Peyer's patch (tissue), 4 donors: ENCODE measurements at regions not wholly inside any gene's neighbourhood (a gene's known extent, or its start where the extent isn't known, plus 50 kb on each side); places are given as distances from the start of the nearest gene placed in this dataset.

Experiments
- DNase-seq, 3 donors: peaks; one replicate each; pipeline ENCODE4 v3.0.0-alpha.2; 2017 to 2019
- H3K27ac ChIP-seq, 4 donors: fragments of 200-600 bp; sonication (generic); one replicate each; pipeline ENCODE4 v1.5.1; 2016 to 2019
- H3K27me3 ChIP-seq, 2 donors: fragments of 200-600 bp; sonication (generic); one replicate each; pipeline ENCODE4 v1.5.1; 2019
- H3K36me3 ChIP-seq, 3 donors: fragments of 200-600 bp; sonication (generic); one replicate each; pipeline ENCODE4 v1.5.1; 2016 to 2019
- H3K4me1 ChIP-seq, 4 donors: fragments of 200-600 bp; sonication (generic); one replicate each; pipeline ENCODE4 v1.5.1; 2016 to 2019
- H3K4me3 ChIP-seq, 4 donors: fragments of 200-600 bp; sonication (generic); 1 replicate in 3 of 4; 2 replicates in 1 of 4; pipeline ENCODE4 v1.5.1; 2016 to 2019; ENCODE audit warnings: mild to moderate bottlenecking in 1 of 4
- H3K9me3 ChIP-seq, 4 donors: fragments of 200-600 bp; sonication (generic); one replicate each; pipeline ENCODE4 v1.5.1; 2016 to 2019; ENCODE audit warnings: mild to moderate bottlenecking in 1 of 4
- POLR2A ChIP-seq, 2 donors: fragments of 450-650 bp; IDR thresholded peaks; one replicate each; pipeline ENCODE4 v1.5.1; 2017; ENCODE audit warnings: antibody characterized with exemption in 2 of 2, mild to moderate bottlenecking in 2 of 2, moderate library complexity in 2 of 2
- TF ChIP-seq, protein P1 (sequence below), 6 experiments: fragments of 450-650 bp in 4 of 6; fragments of 200-600 bp in 2 of 6; sonication (generic) in 1 of 6; IDR thresholded peaks; one replicate each; pipeline ENCODE4 v1.5.1; 2017 to 2019; ENCODE audit warnings: antibody characterized with exemption in 6 of 6, mild to moderate bottlenecking in 3 of 6, moderate library complexity in 1 of 6

DNA sequence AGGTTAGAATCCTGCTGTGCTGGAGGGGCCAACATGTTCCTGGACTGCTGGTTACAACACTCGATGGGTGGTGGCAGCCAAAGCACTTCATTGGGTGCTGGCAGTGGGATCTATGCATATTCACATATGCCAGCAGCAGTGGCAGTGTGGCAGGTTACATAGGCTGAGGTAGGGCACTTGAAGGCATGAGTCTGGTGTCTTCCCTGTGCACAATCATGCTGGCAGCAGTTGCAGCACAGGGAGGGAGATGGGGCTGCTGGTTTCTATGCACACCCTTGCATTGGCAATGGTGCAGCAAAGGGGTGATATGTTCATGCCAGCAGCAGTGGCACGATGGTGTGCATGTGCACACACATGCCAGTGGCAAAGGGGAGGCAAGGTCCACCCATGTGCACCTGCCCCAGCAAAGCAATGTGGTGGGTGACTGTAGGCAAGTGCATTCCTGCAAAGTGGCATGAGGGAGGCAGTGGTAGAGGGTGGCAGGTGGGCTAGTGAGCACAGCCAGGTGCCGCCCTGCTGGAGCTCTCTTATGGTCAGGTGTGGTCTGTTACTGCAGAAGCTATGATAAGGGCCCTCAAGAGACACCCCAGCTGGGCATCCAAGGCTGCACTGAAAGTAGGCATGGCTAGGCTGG, 356.2 kb upstream of the STEAP1 start:
- H3K4me1 ChIP-seq: no peaks in the 10 kb centered on the region
- H3K27ac ChIP-seq: no peak overlapping the region
- H3K9me3 ChIP-seq: no peaks in the 10 kb centered on the region
- H3K27me3 ChIP-seq: no peaks in the 10 kb centered on the region
- DNase-seq: no peak
- TF ChIP-seq, protein P1, sequence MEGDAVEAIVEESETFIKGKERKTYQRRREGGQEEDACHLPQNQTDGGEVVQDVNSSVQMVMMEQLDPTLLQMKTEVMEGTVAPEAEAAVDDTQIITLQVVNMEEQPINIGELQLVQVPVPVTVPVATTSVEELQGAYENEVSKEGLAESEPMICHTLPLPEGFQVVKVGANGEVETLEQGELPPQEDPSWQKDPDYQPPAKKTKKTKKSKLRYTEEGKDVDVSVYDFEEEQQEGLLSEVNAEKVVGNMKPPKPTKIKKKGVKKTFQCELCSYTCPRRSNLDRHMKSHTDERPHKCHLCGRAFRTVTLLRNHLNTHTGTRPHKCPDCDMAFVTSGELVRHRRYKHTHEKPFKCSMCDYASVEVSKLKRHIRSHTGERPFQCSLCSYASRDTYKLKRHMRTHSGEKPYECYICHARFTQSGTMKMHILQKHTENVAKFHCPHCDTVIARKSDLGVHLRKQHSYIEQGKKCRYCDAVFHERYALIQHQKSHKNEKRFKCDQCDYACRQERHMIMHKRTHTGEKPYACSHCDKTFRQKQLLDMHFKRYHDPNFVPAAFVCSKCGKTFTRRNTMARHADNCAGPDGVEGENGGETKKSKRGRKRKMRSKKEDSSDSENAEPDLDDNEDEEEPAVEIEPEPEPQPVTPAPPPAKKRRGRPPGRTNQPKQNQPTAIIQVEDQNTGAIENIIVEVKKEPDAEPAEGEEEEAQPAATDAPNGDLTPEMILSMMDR (IDR thresholded peaks at IDR 0.05): no peak
- no peak for TF ChIP-seq POLR2A (IDR thresholded peaks at IDR 0.05)
- H3K36me3 ChIP-seq: no peaks in the 10 kb centered on the region
- no peak overlapping the region for H3K4me3 ChIP-seq

DNA sequence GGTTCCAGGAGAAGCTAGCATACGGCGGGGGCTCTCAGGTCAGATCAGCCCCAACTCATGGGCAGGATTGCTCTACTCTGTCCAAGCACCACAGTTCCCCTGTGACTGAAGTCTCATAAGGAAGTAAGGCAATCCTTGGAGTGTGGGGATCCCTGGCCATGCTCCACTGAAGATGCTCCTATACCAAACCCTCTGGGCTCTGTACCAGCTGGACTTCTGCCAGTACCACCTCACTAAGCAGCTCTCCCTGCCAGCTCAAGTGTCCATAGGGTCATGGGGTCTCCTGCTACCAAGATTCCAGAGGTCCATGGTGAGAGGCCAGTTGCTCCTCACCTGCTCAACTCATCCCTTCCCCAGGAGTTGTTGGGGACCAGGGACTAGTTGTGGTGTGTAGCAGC, 355.7 kb upstream of the STEAP1 start:
- H3K4me3 ChIP-seq: no peak overlapping the region
- no peak overlapping the region for H3K27ac ChIP-seq
- H3K27me3 ChIP-seq: no peaks in the 10 kb centered on the region
- no peak for DNase-seq
- H3K4me1 ChIP-seq: no peaks in the 10 kb centered on the region
- TF ChIP-seq, protein P1 (IDR thresholded peaks at IDR 0.05): no peak
- TF ChIP-seq POLR2A (IDR thresholded peaks at IDR 0.05): no peak
- no peaks in the 10 kb centered on the region for H3K9me3 ChIP-seq
- no peaks in the 10 kb centered on the region for H3K36me3 ChIP-seq

DNA sequence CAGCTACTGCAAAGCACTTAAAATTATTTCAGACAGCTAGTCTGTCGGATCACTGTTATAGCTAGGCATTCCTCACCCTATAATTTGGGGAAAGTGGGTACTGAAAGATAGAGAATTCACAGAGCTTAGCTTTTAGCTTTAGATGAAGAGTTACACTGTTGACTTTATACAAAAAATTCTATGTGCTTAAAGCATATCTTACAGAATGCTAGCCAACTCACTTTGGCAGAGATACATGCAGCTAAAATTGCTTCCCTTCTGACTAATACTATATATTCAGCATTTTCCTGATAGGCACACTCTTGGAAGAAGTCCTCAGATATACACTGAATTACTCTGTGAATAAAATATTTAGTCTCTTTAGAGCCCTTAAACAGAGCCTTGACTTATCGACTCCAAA, 353.5 kb upstream of the STEAP1 start:
- no peaks in the 10 kb centered on the region for H3K4me1 ChIP-seq
- H3K4me3 ChIP-seq: no peak overlapping the region
- H3K27me3 ChIP-seq: no peaks in the 10 kb centered on the region
- no peaks in the 10 kb centered on the region for H3K9me3 ChIP-seq
- H3K27ac ChIP-seq: no peak overlapping the region
- H3K36me3 ChIP-seq: no peaks in the 10 kb centered on the region
- no peak for DNase-seq
- TF ChIP-seq, protein P1 (IDR thresholded peaks at IDR 0.05): no peak
- TF ChIP-seq POLR2A (IDR thresholded peaks at IDR 0.05): no peak

DNA sequence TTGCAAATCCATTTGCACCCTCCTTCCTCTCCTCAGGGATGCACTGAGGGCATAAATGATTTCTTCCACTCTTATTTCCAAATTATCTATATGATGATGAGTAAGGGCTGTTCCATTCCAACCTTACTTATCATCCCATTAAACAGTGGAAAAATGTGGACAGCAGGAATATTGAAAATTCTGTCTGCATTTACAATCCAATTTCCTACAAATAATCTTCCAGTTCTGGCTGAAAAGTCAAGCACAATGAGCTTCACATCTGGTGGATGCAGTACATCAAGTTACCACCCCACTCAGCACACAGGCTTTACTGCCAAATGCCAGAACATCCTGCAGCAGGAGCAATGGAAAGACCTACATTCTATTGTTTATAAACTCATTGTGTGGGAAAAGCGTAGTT, 345.0 kb upstream of the STEAP1 start:
- no peak overlapping the region for H3K4me3 ChIP-seq
- H3K27ac ChIP-seq: no peak overlapping the region
- H3K27me3 ChIP-seq: no peaks in the 10 kb centered on the region
- H3K4me1 ChIP-seq: no peaks in the 10 kb centered on the region
- no peaks in the 10 kb centered on the region for H3K9me3 ChIP-seq
- DNase-seq: no peak
- TF ChIP-seq, protein P1 (IDR thresholded peaks at IDR 0.05): no peak
- TF ChIP-seq POLR2A (IDR thresholded peaks at IDR 0.05): no peak
- no peaks in the 10 kb centered on the region for H3K36me3 ChIP-seq

DNA sequence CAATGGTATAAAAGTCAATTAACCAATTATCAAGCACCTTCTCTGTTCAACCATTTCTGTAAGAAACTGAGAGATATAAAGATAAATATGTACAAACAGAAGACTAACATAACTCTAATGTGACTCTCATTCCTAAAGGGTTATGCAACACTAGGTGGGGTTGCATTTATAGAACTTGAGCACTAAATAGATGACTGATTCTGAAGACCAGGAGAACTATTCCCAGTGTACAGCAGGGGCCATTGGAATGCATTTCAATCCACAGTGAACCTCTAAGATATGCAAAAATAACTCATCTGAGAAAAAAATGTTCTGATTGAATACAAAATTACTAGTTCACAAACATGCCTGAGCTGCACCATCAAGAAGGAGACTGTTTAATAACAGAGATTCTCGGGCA, 341.2 kb upstream of the STEAP1 start:
- no peaks in the 10 kb centered on the region for H3K9me3 ChIP-seq
- H3K4me3 ChIP-seq: no peak overlapping the region
- DNase-seq: no peak
- TF ChIP-seq, protein P1 (IDR thresholded peaks at IDR 0.05): no peak
- TF ChIP-seq POLR2A (IDR thresholded peaks at IDR 0.05): no peak
- no peaks in the 10 kb centered on the region for H3K4me1 ChIP-seq
- H3K27me3 ChIP-seq: no peaks in the 10 kb centered on the region
- no peak overlapping the region for H3K27ac ChIP-seq
- no peaks in the 10 kb centered on the region for H3K36me3 ChIP-seq

DNA sequence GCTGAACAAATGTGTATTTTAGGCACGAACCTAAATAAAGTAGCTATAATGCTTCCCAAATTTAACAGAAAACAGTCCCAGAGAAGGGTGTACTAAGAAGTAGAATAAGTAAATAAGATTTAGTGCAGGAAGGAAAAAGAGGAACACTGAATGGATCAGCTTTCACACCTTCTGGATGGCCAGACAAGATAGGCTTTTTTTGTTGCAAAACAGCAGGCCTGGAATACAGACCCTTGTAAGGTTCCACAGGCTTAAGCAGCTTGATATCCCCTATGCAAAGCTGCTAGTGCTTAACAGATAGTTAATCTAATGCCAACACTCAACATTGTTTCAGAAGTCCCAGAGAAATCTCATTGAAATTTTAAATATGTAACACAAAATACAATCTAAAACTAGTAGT, 328.1 kb upstream of the STEAP1 start:
- no peak overlapping the region for H3K27ac ChIP-seq
- H3K4me3 ChIP-seq: no peak overlapping the region
- no peak for DNase-seq

More for the DNA sequence above, 328.1 kb upstream of the STEAP1 start:
- Histone ChIP-seq H3K36me3 (no peaks in the 10 kb centered on the region), H3K4me1 (no peaks in the 10 kb centered on the region), H3K9me3 (no peaks in the 10 kb centered on the region), H3K27me3 (no peaks in the 10 kb centered on the region)
- TF ChIP-seq, protein P1 (IDR thresholded peaks at IDR 0.05): no peak
- no peak for TF ChIP-seq POLR2A (IDR thresholded peaks at IDR 0.05)
